ENCODE measurements at regions not wholly inside any gene's neighbourhood (a gene's known extent, or its start where the extent isn't known, plus 50 kb on each side); places are given as distances from the start of the nearest gene placed in this dataset.
A peak's percentile ranks its signal among the peaks of the same experiment; 100 is the strongest.

GRCh38 chr7:12111422-12112405, 99.4 kb upstream of the TMEM106B start:
- WGBS (ENCODE audit: insufficient coverage, low lambda C conversion rate): 78% methylated on average over 1 of the region's 47 CpGs
- Histone ChIP-seq H3K27ac (ENCODE audit: low read length) (no peak overlapping the region), H3K27me3 (ENCODE audit: control insufficient read depth, insufficient read depth, low read length) (peaks cover 2% of the 10 kb centered on the region), H3K4me3 (ENCODE audit: low read length) (peak overlapping the region; percentile 10), H3K9me3 (ENCODE audit: control insufficient read depth, low read depth, low read length) (peaks cover 5% of the 10 kb centered on the region), H3K4me1 (ENCODE audit: control insufficient read depth, insufficient read depth, low read length) (peaks cover 4% of the 10 kb centered on the region), H3K36me3 (ENCODE audit: control insufficient read depth, insufficient read depth, low read length) (no peaks in the 10 kb centered on the region)
- peak; percentile 15 to 53 for DNase-seq

GRCh38 chr7:12117170-12117569, 93.9 kb upstream of the TMEM106B start:
- H3K27ac ChIP-seq (ENCODE audit: low read length): no peak overlapping the region
- no peak for DNase-seq
- WGBS (ENCODE audit: insufficient coverage, low lambda C conversion rate): no CpG with 5 or more reads among the region's 2 CpGs

GRCh38 chr7:12119620-12120303, 91.3 kb upstream of the TMEM106B start:
- WGBS (ENCODE audit: insufficient coverage, low lambda C conversion rate): 90% methylated on average over 3 of the region's 4 CpGs
- H3K4me3 ChIP-seq (ENCODE audit: low read length): no peak overlapping the region
- DNase-seq: no peak
- H3K27ac ChIP-seq (ENCODE audit: low read length): no peak overlapping the region
- H3K4me1 ChIP-seq (ENCODE audit: control insufficient read depth, insufficient read depth, low read length): no peaks in the 10 kb centered on the region
- no peaks in the 10 kb centered on the region for H3K9me3 ChIP-seq (ENCODE audit: control insufficient read depth, low read depth, low read length)
- H3K27me3 ChIP-seq (ENCODE audit: control insufficient read depth, insufficient read depth, low read length): no peaks in the 10 kb centered on the region
- no peaks in the 10 kb centered on the region for H3K36me3 ChIP-seq (ENCODE audit: control insufficient read depth, insufficient read depth, low read length)

More at GRCh38 chr7:12117170-12117569, 93.9 kb upstream of the TMEM106B start:
- no peaks in the 10 kb centered on the region for H3K4me1 ChIP-seq (ENCODE audit: control insufficient read depth, insufficient read depth, low read length)
- H3K4me3 ChIP-seq (ENCODE audit: low read length): no peak overlapping the region
- H3K9me3 ChIP-seq (ENCODE audit: control insufficient read depth, low read depth, low read length): no peaks in the 10 kb centered on the region
- no peaks in the 10 kb centered on the region for H3K36me3 ChIP-seq (ENCODE audit: control insufficient read depth, insufficient read depth, low read length)
- no peaks in the 10 kb centered on the region for H3K27me3 ChIP-seq (ENCODE audit: control insufficient read depth, insufficient read depth, low read length)

GRCh38 chr7:12120632-12121031, 90.5 kb upstream of the TMEM106B start:
- 27% methylated on average over 1 of the region's 1 CpG for WGBS (ENCODE audit: insufficient coverage, low lambda C conversion rate)
- no peak overlapping the region for H3K27ac ChIP-seq (ENCODE audit: low read length)

GRCh38 chr7:12123172-12123571, 87.9 kb upstream of the TMEM106B start:
- DNase-seq: no peak
- Histone ChIP-seq H3K4me3 (ENCODE audit: low read length) (no peak overlapping the region), H3K27ac (ENCODE audit: low read length) (no peak overlapping the region), H3K36me3 (ENCODE audit: control insufficient read depth, insufficient read depth, low read length) (no peaks in the 10 kb centered on the region), H3K4me1 (ENCODE audit: control insufficient read depth, insufficient read depth, low read length) (no peaks in the 10 kb centered on the region), H3K27me3 (ENCODE audit: control insufficient read depth, insufficient read depth, low read length) (no peaks in the 10 kb centered on the region), H3K9me3 (ENCODE audit: control insufficient read depth, low read depth, low read length) (no peaks in the 10 kb centered on the region)
- WGBS (ENCODE audit: insufficient coverage, low lambda C conversion rate): 80% methylated on average over 1 of the region's 1 CpG

More at GRCh38 chr7:12120632-12121031, 90.5 kb upstream of the TMEM106B start:
- no peaks in the 10 kb centered on the region for H3K36me3 ChIP-seq (ENCODE audit: control insufficient read depth, insufficient read depth, low read length)
- H3K4me1 ChIP-seq (ENCODE audit: control insufficient read depth, insufficient read depth, low read length): no peaks in the 10 kb centered on the region
- no peak for DNase-seq
- H3K27me3 ChIP-seq (ENCODE audit: control insufficient read depth, insufficient read depth, low read length): no peaks in the 10 kb centered on the region
- no peaks in the 10 kb centered on the region for H3K9me3 ChIP-seq (ENCODE audit: control insufficient read depth, low read depth, low read length)
- H3K4me3 ChIP-seq (ENCODE audit: low read length): no peak overlapping the region

GRCh38 chr7:12124028-12124427, 87.1 kb upstream of the TMEM106B start:
- no peaks in the 10 kb centered on the region for H3K4me1 ChIP-seq (ENCODE audit: control insufficient read depth, insufficient read depth, low read length)
- DNase-seq: no peak
- H3K27me3 ChIP-seq (ENCODE audit: control insufficient read depth, insufficient read depth, low read length): no peaks in the 10 kb centered on the region
- no peaks in the 10 kb centered on the region for H3K36me3 ChIP-seq (ENCODE audit: control insufficient read depth, insufficient read depth, low read length)
- H3K9me3 ChIP-seq (ENCODE audit: control insufficient read depth, low read depth, low read length): no peaks in the 10 kb centered on the region
- H3K4me3 ChIP-seq (ENCODE audit: low read length): no peak overlapping the region
- WGBS (ENCODE audit: insufficient coverage, low lambda C conversion rate): 40% methylated on average over 1 of the region's 6 CpGs
- no peak overlapping the region for H3K27ac ChIP-seq (ENCODE audit: low read length)

GRCh38 chr7:12127455-12127854, 83.6 kb upstream of the TMEM106B start:
- no peak for DNase-seq
- Histone ChIP-seq H3K36me3 (ENCODE audit: control insufficient read depth, insufficient read depth, low read length) (no peaks in the 10 kb centered on the region), H3K27ac (ENCODE audit: low read length) (no peak overlapping the region), H3K4me3 (ENCODE audit: low read length) (no peak overlapping the region), H3K9me3 (ENCODE audit: control insufficient read depth, low read depth, low read length) (no peaks in the 10 kb centered on the region), H3K4me1 (ENCODE audit: control insufficient read depth, insufficient read depth, low read length) (peaks cover 10% of the 10 kb centered on the region), H3K27me3 (ENCODE audit: control insufficient read depth, insufficient read depth, low read length) (no peaks in the 10 kb centered on the region)

GRCh38 chr7:12130609-12131008, 80.5 kb upstream of the TMEM106B start:
- Histone ChIP-seq H3K9me3 (ENCODE audit: control insufficient read depth, low read depth, low read length) (no peaks in the 10 kb centered on the region), H3K27ac (ENCODE audit: low read length) (peak overlapping the region; percentile 50), H3K36me3 (ENCODE audit: control insufficient read depth, insufficient read depth, low read length) (no peaks in the 10 kb centered on the region), H3K4me1 (ENCODE audit: control insufficient read depth, insufficient read depth, low read length) (peaks cover 10% of the 10 kb centered on the region), H3K4me3 (ENCODE audit: low read length) (no peak overlapping the region), H3K27me3 (ENCODE audit: control insufficient read depth, insufficient read depth, low read length) (no peaks in the 10 kb centered on the region)
- DNase-seq: peak; percentile 51 to 79

- Histone ChIP-seq H3K4me3 (ENCODE audit: low read length) (no peak overlapping the region), H3K27ac (ENCODE audit: low read length) (peak overlapping the region; percentile 50), H3K27me3 (ENCODE audit: control insufficient read depth, insufficient read depth, low read length) (no peaks in the 10 kb centered on the region), H3K4me1 (ENCODE audit: control insufficient read depth, insufficient read depth, low read length) (peaks cover 10% of the 10 kb centered on the region), H3K36me3 (ENCODE audit: control insufficient read depth, insufficient read depth, low read length) (no peaks in the 10 kb centered on the region), H3K9me3 (ENCODE audit: control insufficient read depth, low read depth, low read length) (no peaks in the 10 kb centered on the region)
- DNase-seq: no peak
Measured at GRCh38 chr7:12131122-12131521, 80.0 kb upstream of the TMEM106B start.

GRCh38 chr7:12133865-12134264, 77.2 kb upstream of the TMEM106B start:
- peak; percentile 45 to 86 for DNase-seq
- no peaks in the 10 kb centered on the region for H3K9me3 ChIP-seq (ENCODE audit: control insufficient read depth, low read depth, low read length)
- no peaks in the 10 kb centered on the region for H3K27me3 ChIP-seq (ENCODE audit: control insufficient read depth, insufficient read depth, low read length)
- peaks cover 10% of the 10 kb centered on the region for H3K4me1 ChIP-seq (ENCODE audit: control insufficient read depth, insufficient read depth, low read length)
- no peaks in the 10 kb centered on the region for H3K36me3 ChIP-seq (ENCODE audit: control insufficient read depth, insufficient read depth, low read length)
- H3K4me3 ChIP-seq (ENCODE audit: low read length): no peak overlapping the region
- H3K27ac ChIP-seq (ENCODE audit: low read length): no peak overlapping the region

GRCh38 chr7:12136523-12136922, 74.6 kb upstream of the TMEM106B start:
- Histone ChIP-seq H3K4me1 (ENCODE audit: control insufficient read depth, insufficient read depth, low read length) (peaks cover under 1% of the 10 kb centered on the region), H3K9me3 (ENCODE audit: control insufficient read depth, low read depth, low read length) (no peaks in the 10 kb centered on the region), H3K27me3 (ENCODE audit: control insufficient read depth, insufficient read depth, low read length) (no peaks in the 10 kb centered on the region), H3K36me3 (ENCODE audit: control insufficient read depth, insufficient read depth, low read length) (no peaks in the 10 kb centered on the region), H3K27ac (ENCODE audit: low read length) (no peak overlapping the region), H3K4me3 (ENCODE audit: low read length) (no peak overlapping the region)
- no peak for DNase-seq

Measured in large intestine (tissue), 3 donors.